WI38 (cell line): ENCODE measurements at regions not wholly inside any gene's neighbourhood (a gene's known extent, or its start where the extent isn't known, plus 50 kb on each side); places are given as distances from the start of the nearest gene placed in this dataset.
"Not testable (repeated sequence)": the region's sequence is repeated elsewhere in the genome, so short reads cannot be mapped to it uniquely, and the experiment has no call there.

Source experiments
- H3K4me3 ChIP-seq: 2 replicates; pipeline ENCODE4 v1.5.1; 2011; ENCODE audit warnings: low read depth, mild to moderate bottlenecking, control low read depth, low read length
- CTCF ChIP-seq: IDR thresholded peaks from 2 replicates; pipeline ENCODE4 v1.5.1; 2012; ENCODE audit warnings: low read depth, mild to moderate bottlenecking, control low read depth, low read length

GRCh38 chr1:222187566-222188332 lies 360.2 kb downstream of the HHIPL2 start:
- no peak for TF ChIP-seq CTCF
- H3K4me3 ChIP-seq, result no peak overlapping the region

GRCh38 chr1:222182641-222183040 lies 365.3 kb downstream of the HHIPL2 start:
- no peak for TF ChIP-seq CTCF
- no peak overlapping the region for H3K4me3 ChIP-seq

- H3K4me3 ChIP-seq, result no peak overlapping the region
- TF ChIP-seq CTCF, result no peak
Measured at GRCh38 chr1:222181191-222181590, 366.7 kb downstream of the HHIPL2 start.

GRCh38 chr1:222177496-222177895 lies 370.4 kb downstream of the HHIPL2 start:
- H3K4me3 ChIP-seq, result not testable (repeated sequence)

GRCh38 chr1:222171005-222171404 lies 376.9 kb downstream of the HHIPL2 start:
- peak; percentile 56 for TF ChIP-seq CTCF
- no peak overlapping the region for H3K4me3 ChIP-seq

GRCh38 chr1:222168621-222169020 lies 379.3 kb downstream of the HHIPL2 start:
- no peak for TF ChIP-seq CTCF
- H3K4me3 ChIP-seq, result no peak overlapping the region

- TF ChIP-seq CTCF, result no peak
- no peak overlapping the region for H3K4me3 ChIP-seq
Measured at GRCh38 chr1:222167896-222168295, 380.0 kb downstream of the HHIPL2 start.

- H3K4me3 ChIP-seq, result no peak overlapping the region
- peak; percentile 56 for TF ChIP-seq CTCF
Measured at GRCh38 chr1:222167111-222167510, 380.8 kb downstream of the HHIPL2 start.
